ENCODE measurements at regions not wholly inside any gene's neighbourhood (a gene's known extent, or its start where the extent isn't known, plus 50 kb on each side); places are given as distances from the start of the nearest gene placed in this dataset.

GRCh38 chrX:30504309-30504708 is 73.3 kb downstream of the TASL start:
- Histone ChIP-seq H3K4me1 (ENCODE audit: control insufficient read depth, insufficient read depth, low read length) (no peaks in the 10 kb centered on the region), H3K9me3 (ENCODE audit: control insufficient read depth, insufficient read depth, low read length) (no peaks in the 10 kb centered on the region), H3K36me3 (ENCODE audit: control insufficient read depth, insufficient read depth, low read length) (no peaks in the 10 kb centered on the region), H3K27me3 (ENCODE audit: control insufficient read depth, insufficient read depth, low read length) (no peaks in the 10 kb centered on the region), H3K4me3 (ENCODE audit: low read length) (no peak overlapping the region), H3K27ac (ENCODE audit: low read length) (no peak overlapping the region)
- ATAC-seq (no peak), DNase-seq (peak in 1 of 2 donors; percentile 30)
- intact Hi-C loops (cut with micrococcal nuclease): no loop called here
- Mint-ChIP-seq H3K4me3 (no peak overlapping the region), H3K27ac (no peak overlapping the region), H3K4me1 (no peaks in the 10 kb centered on the region), H3K9me3 (no peaks in the 10 kb centered on the region), H3K36me3 (no peaks in the 10 kb centered on the region), H3K27me3 (ENCODE audit: low read depth in 2 of 2) (peaks cover 2 to 18% of the 10 kb centered on the region in 2 donors)
- no peak for TF ChIP-seq CTCF (IDR thresholded peaks at IDR 0.05)
- WGBS (ENCODE audit: insufficient coverage): 0% methylated on average over 1 of the region's 2 CpGs

GRCh38 chrX:30495468-30495867 is 82.1 kb downstream of the TASL start:
- ATAC-seq (no peak), DNase-seq (no peak)
- Histone ChIP-seq H3K4me1 (ENCODE audit: control insufficient read depth, insufficient read depth, low read length) (no peaks in the 10 kb centered on the region), H3K9me3 (ENCODE audit: control insufficient read depth, insufficient read depth, low read length) (no peaks in the 10 kb centered on the region), H3K4me3 (ENCODE audit: low read length) (no peak overlapping the region), H3K36me3 (ENCODE audit: control insufficient read depth, insufficient read depth, low read length) (no peaks in the 10 kb centered on the region), H3K27ac (ENCODE audit: low read length) (no peak overlapping the region), H3K27me3 (ENCODE audit: control insufficient read depth, insufficient read depth, low read length) (no peaks in the 10 kb centered on the region)
- no peak overlapping the region for H3K27ac Mint-ChIP-seq
- H3K9me3 Mint-ChIP-seq: no peaks in the 10 kb centered on the region
- no CpG with 5 or more reads among the region's 1 CpG for WGBS (ENCODE audit: insufficient coverage)
- H3K27me3 Mint-ChIP-seq (ENCODE audit: low read depth in 2 of 2): peaks cover 4 to 10% of the 10 kb centered on the region in 2 donors
- no peaks in the 10 kb centered on the region for H3K4me1 Mint-ChIP-seq
- no peak overlapping the region for H3K4me3 Mint-ChIP-seq
- intact Hi-C loops (cut with micrococcal nuclease): no loop called here
- no peaks in the 10 kb centered on the region for H3K36me3 Mint-ChIP-seq
- TF ChIP-seq CTCF (IDR thresholded peaks at IDR 0.05): no peak

- no peaks in the 10 kb centered on the region for H3K4me1 Mint-ChIP-seq
- no peak overlapping the region for H3K4me3 ChIP-seq (ENCODE audit: low read length)
- DNase-seq (no peak), ATAC-seq (no peak)
- H3K9me3 ChIP-seq (ENCODE audit: control insufficient read depth, insufficient read depth, low read length): no peaks in the 10 kb centered on the region
- H3K4me3 Mint-ChIP-seq: no peak overlapping the region
- intact Hi-C loops (cut with micrococcal nuclease): no loop called here
- H3K27ac ChIP-seq (ENCODE audit: low read length): no peak overlapping the region
- H3K27ac Mint-ChIP-seq: no peak overlapping the region
- no peaks in the 10 kb centered on the region for H3K27me3 ChIP-seq (ENCODE audit: control insufficient read depth, insufficient read depth, low read length)
- no peaks in the 10 kb centered on the region for H3K36me3 Mint-ChIP-seq
- TF ChIP-seq CTCF (IDR thresholded peaks at IDR 0.05): no peak
- 82% methylated on average over 1 of the region's 1 CpG for WGBS (ENCODE audit: insufficient coverage)
- H3K4me1 ChIP-seq (ENCODE audit: control insufficient read depth, insufficient read depth, low read length): no peaks in the 10 kb centered on the region
- H3K36me3 ChIP-seq (ENCODE audit: control insufficient read depth, insufficient read depth, low read length): no peaks in the 10 kb centered on the region
- peaks cover 3 to 8% of the 10 kb centered on the region in 2 donors for H3K27me3 Mint-ChIP-seq (ENCODE audit: low read depth in 2 of 2)
- H3K9me3 Mint-ChIP-seq: no peaks in the 10 kb centered on the region
Observed at GRCh38 chrX:30493348-30493747, 84.2 kb downstream of the TASL start.

GRCh38 chrX:30489323-30489722 is 88.2 kb downstream of the TASL start:
- H3K27me3 Mint-ChIP-seq (ENCODE audit: low read depth in 2 of 2): no peaks in the 10 kb centered on the region
- no peak overlapping the region for H3K4me3 Mint-ChIP-seq
- no peak overlapping the region for H3K27ac ChIP-seq (ENCODE audit: low read length)
- H3K4me3 ChIP-seq (ENCODE audit: low read length): no peak overlapping the region
- no peak for TF ChIP-seq CTCF (IDR thresholded peaks at IDR 0.05)
- H3K9me3 Mint-ChIP-seq: no peaks in the 10 kb centered on the region
- WGBS (ENCODE audit: insufficient coverage): 70% methylated on average over 2 of the region's 2 CpGs
- no peaks in the 10 kb centered on the region for H3K4me1 Mint-ChIP-seq
- H3K9me3 ChIP-seq (ENCODE audit: control insufficient read depth, insufficient read depth, low read length): no peaks in the 10 kb centered on the region
- H3K27me3 ChIP-seq (ENCODE audit: control insufficient read depth, insufficient read depth, low read length): no peaks in the 10 kb centered on the region
- no peaks in the 10 kb centered on the region for H3K36me3 ChIP-seq (ENCODE audit: control insufficient read depth, insufficient read depth, low read length)
- intact Hi-C loops (cut with micrococcal nuclease): no loop called here
- H3K4me1 ChIP-seq (ENCODE audit: control insufficient read depth, insufficient read depth, low read length): no peaks in the 10 kb centered on the region
- H3K36me3 Mint-ChIP-seq: no peaks in the 10 kb centered on the region
- no peak overlapping the region for H3K27ac Mint-ChIP-seq
- DNase-seq (peak in 1 of 2 donors; percentile 1), ATAC-seq (no peak)

Data from natural killer cell (primary cell).